Osteoblast (primary cell): ENCODE measurements at regions not wholly inside any gene's neighbourhood (a gene's known extent, or its start where the extent isn't known, plus 50 kb on each side); places are given as distances from the start of the nearest gene placed in this dataset.

ENCODE experiments used
- DNase-seq: peaks from one replicate; pipeline ENCODE4 v3.0.0; 2011; ENCODE audit warnings: low spot score, mixed read lengths; ENCODE audit not compliant: insufficient read length; ENCODE audit errors: missing footprints
- H2AFZ ChIP-seq: 2 replicates; pipeline ENCODE4 v1.6.0; 2011; ENCODE audit warnings: mild to moderate bottlenecking, low read length
- H3K27ac ChIP-seq: 2 replicates; pipeline ENCODE4 v1.5.1; 2011; ENCODE audit warnings: mild to moderate bottlenecking, low read depth, low read length, moderate library complexity
- H3K27me3 ChIP-seq: 2 replicates; pipeline ENCODE4 v1.6.0; 2012; ENCODE audit warnings: mild to moderate bottlenecking, control low read depth, inconsistent platforms, low read length, moderate library complexity; ENCODE audit not compliant: insufficient read depth
- H3K36me3 ChIP-seq: 2 replicates; pipeline ENCODE4 v1.5.1; 2011; ENCODE audit warnings: mild to moderate bottlenecking, low read length, control low read depth, moderate library complexity; ENCODE audit not compliant: insufficient read depth
- H3K4me1 ChIP-seq: 2 replicates; pipeline ENCODE4 v1.5.1; 2011; ENCODE audit warnings: mild to moderate bottlenecking, low read length, control low read depth, moderate library complexity; ENCODE audit not compliant: insufficient read depth
- H3K4me2 ChIP-seq: 2 replicates; pipeline ENCODE4 v1.6.0; 2011; ENCODE audit warnings: mild to moderate bottlenecking, low read length; ENCODE audit not compliant: insufficient read depth
- H3K4me3 ChIP-seq: fragments of 200-600 bp; sonication (generic); 3 replicates; pipeline ENCODE4 v1.5.1; 2012; ENCODE audit warnings: mild to moderate bottlenecking, low read length, inconsistent platforms; ENCODE audit not compliant: insufficient read depth
- H3K79me2 ChIP-seq: 2 replicates; pipeline ENCODE4 v1.6.0; 2012; ENCODE audit warnings: mild to moderate bottlenecking, low read length, control low read depth, inconsistent platforms; ENCODE audit not compliant: insufficient read depth
- H3K9me3 ChIP-seq: 2 replicates; pipeline ENCODE4 v1.5.1; 2011; ENCODE audit warnings: low read depth, low read length, control low read depth
- H4K20me1 ChIP-seq: 2 replicates; pipeline ENCODE4 v1.6.0; 2012; ENCODE audit warnings: mild to moderate bottlenecking, low read length, control low read depth; ENCODE audit not compliant: insufficient read depth
- TF ChIP-seq, protein P1 (sequence below): IDR thresholded peaks from 2 replicates; pipeline ENCODE4 v1.5.1; 2011; ENCODE audit warnings: mild to moderate bottlenecking, low read depth, low read length, moderate library complexity; ENCODE audit errors: extremely low read depth

DNA sequence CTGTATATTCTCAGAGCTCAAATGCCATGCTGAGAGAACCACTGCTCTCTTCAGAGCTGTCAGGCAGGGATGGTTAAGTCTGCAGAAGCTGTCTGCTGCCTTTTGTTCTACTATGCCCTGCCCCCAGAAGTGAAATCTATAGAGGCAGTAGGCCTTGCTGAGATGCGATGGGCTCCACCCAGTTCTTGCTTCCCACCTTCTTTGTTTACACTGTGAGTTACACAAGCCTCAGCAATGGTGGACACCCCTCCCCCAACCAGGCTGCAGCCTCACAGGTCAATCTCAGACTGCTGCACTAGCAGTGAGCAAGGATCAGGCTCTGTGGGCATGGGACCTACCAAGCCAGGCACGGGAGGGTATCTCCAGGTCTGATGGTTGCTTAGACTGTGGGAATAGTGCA lies 271.6 kb downstream of the CENPC start:
- TF ChIP-seq, protein P1, sequence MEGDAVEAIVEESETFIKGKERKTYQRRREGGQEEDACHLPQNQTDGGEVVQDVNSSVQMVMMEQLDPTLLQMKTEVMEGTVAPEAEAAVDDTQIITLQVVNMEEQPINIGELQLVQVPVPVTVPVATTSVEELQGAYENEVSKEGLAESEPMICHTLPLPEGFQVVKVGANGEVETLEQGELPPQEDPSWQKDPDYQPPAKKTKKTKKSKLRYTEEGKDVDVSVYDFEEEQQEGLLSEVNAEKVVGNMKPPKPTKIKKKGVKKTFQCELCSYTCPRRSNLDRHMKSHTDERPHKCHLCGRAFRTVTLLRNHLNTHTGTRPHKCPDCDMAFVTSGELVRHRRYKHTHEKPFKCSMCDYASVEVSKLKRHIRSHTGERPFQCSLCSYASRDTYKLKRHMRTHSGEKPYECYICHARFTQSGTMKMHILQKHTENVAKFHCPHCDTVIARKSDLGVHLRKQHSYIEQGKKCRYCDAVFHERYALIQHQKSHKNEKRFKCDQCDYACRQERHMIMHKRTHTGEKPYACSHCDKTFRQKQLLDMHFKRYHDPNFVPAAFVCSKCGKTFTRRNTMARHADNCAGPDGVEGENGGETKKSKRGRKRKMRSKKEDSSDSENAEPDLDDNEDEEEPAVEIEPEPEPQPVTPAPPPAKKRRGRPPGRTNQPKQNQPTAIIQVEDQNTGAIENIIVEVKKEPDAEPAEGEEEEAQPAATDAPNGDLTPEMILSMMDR, result no peak
- Histone ChIP-seq H3K27me3 (no peaks in the 10 kb centered on the region), H4K20me1 (no peaks in the 10 kb centered on the region), H3K4me2 (no peak overlapping the region), H3K4me1 (no peaks in the 10 kb centered on the region), H3K79me2 (no peaks in the 10 kb centered on the region), H3K36me3 (no peaks in the 10 kb centered on the region), H3K4me3 (no peak overlapping the region), H2AFZ (no peak overlapping the region), H3K27ac (no peak overlapping the region), H3K9me3 (no peaks in the 10 kb centered on the region)
- DNase-seq, result no peak

DNA sequence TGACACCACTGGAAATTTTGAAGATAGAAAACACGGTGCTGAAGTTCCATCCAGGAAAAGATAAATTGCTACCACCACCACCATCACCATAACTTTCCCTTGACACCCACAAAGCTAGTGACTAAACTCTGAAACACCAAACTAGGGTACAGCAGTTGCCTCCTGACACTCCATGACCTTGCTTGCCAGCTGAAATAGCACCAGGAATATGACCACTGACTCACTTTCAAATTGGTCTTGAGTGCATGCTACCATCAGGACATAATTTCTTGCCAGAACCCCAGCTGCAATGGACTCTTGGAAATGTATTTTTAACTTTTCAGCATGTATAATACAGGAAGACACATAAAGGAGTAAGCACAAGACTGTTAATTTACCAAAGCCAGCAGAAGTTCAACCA lies 283.3 kb downstream of the CENPC start:
- TF ChIP-seq, protein P1, result no peak
- no peak overlapping the region for H3K4me3 ChIP-seq
- DNase-seq, result no peak
- H3K36me3 ChIP-seq, result no peaks in the 10 kb centered on the region
- no peak overlapping the region for H3K27ac ChIP-seq
- no peaks in the 10 kb centered on the region for H3K4me1 ChIP-seq
- H3K27me3 ChIP-seq, result no peaks in the 10 kb centered on the region
- no peak overlapping the region for H3K4me2 ChIP-seq
- H4K20me1 ChIP-seq, result no peaks in the 10 kb centered on the region
- no peaks in the 10 kb centered on the region for H3K79me2 ChIP-seq
- peaks cover 4% of the 10 kb centered on the region for H3K9me3 ChIP-seq
- no peak overlapping the region for H2AFZ ChIP-seq

DNA sequence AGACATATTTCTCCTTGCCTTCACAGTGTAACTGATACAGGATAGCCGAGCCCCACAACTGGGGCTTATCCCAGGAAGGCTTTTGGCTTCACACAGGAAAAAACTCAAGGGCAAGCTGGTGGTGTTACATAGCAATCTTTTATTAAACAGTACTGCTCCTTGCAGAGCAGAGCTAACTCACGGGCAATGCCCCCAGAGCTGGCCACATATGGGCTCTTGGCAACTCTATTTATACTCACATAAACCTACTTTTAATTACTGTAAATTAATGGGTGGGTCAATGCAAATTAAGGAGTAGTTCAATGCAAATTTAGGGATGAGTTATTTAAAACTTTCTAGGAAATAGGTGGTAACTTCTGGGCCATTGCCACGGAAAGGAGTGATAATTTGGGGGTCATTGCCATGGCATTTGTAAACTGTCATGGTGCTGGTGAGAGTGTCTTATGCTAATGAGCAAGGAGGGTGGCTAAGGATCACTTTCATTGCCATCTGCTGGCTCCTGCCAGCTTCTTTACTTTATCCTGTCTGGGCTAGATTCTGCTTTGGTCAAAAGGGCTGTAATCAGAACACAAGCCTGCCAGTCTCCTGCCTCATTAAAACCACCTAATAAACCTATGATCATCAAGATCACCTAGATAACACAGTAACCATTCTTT lies 288.8 kb downstream of the CENPC start:
- Histone ChIP-seq H2AFZ (no peak overlapping the region), H3K27ac (no peak overlapping the region), H3K9me3 (peaks cover 4% of the 10 kb centered on the region), H3K4me1 (no peaks in the 10 kb centered on the region), H3K27me3 (no peaks in the 10 kb centered on the region), H3K79me2 (no peaks in the 10 kb centered on the region), H3K4me3 (no peak overlapping the region), H3K4me2 (no peak overlapping the region), H4K20me1 (no peaks in the 10 kb centered on the region), H3K36me3 (no peaks in the 10 kb centered on the region)
- TF ChIP-seq, protein P1, result no peak
- no peak for DNase-seq

- Histone ChIP-seq H3K36me3 (no peaks in the 10 kb centered on the region), H3K4me1 (no peaks in the 10 kb centered on the region), H4K20me1 (no peaks in the 10 kb centered on the region), H3K9me3 (no peaks in the 10 kb centered on the region), H3K4me3 (no peak overlapping the region), H2AFZ (no peak overlapping the region), H3K4me2 (no peak overlapping the region), H3K27ac (no peak overlapping the region), H3K27me3 (no peaks in the 10 kb centered on the region), H3K79me2 (no peaks in the 10 kb centered on the region)
- no peak for DNase-seq
- TF ChIP-seq, protein P1, result no peak
Observed at GRCh38 chr4:67250131-67250896, 295.0 kb downstream of the CENPC start.
